T-cell (primary cell): ENCODE measurements at regions not wholly inside any gene's neighbourhood (a gene's known extent, or its start where the extent isn't known, plus 50 kb on each side); places are given as distances from the start of the nearest gene placed in this dataset.

Experiments
- ATAC-seq, 4 experiments: fragments of 200-7000 bp in 3 of 4; fragments of 150-1000 bp in 1 of 4; cut with Tn5 transposase; replicated peaks in 1 of 4; 1 replicate in 3 of 4; 2 replicates in 1 of 4; pipeline ENCODE4 v1.10.0; 2021; ENCODE audit warnings: moderate library complexity in 3 of 4, mild to moderate bottlenecking in 2 of 4, moderate number of reproducible peaks in 1 of 4
- CTCF ChIA-PET, 2 donors: fragments of 300-600 bp; sonication (Branson Sonifier 250); formaldehyde crosslinking; loops; one replicate each; lab custom pipeline; 2022; ENCODE audit warnings: antibody characterized with exemption in 2 of 2; lab: Charles Lee
- POLR2A ChIA-PET, 2 donors: fragments of 300-600 bp; sonication (Branson Sonifier 250); formaldehyde crosslinking; loops; one replicate each; lab custom pipeline; 2022; ENCODE audit warnings: antibody characterized with exemption in 2 of 2; lab: Charles Lee
- DNase-seq, 35 experiments: peaks; one replicate each; pipeline versions ENCODE4 v3.0.0 to v3.0.0-alpha.2; 2013 to 2023
- H3K27ac ChIP-seq: one replicate; pipeline ENCODE4 v1.5.1; 2013; ENCODE audit warnings: low read length
- H3K27me3 ChIP-seq, 2 experiments: replicated peaks in 1 of 2; 1 replicate in 1 of 2; 2 replicates in 1 of 2; pipeline versions ENCODE4 v1.6.1 to v1.7.0; 2013; ENCODE audit warnings: low read length in 1 of 2, mixed read lengths in 1 of 2; ENCODE audit not compliant: control insufficient read depth in 2 of 2, insufficient read depth in 2 of 2; ENCODE audit errors: extremely low read depth in 1 of 2
- H3K36me3 ChIP-seq, 2 donors: 1 replicate in 1 of 2; 2 replicates in 1 of 2; pipeline versions ENCODE4 v1.6.1 to v1.7.0; 2013; ENCODE audit warnings: low read length in 1 of 2; ENCODE audit not compliant: control insufficient read depth in 2 of 2, insufficient read depth in 1 of 2; ENCODE audit errors: extremely low read depth in 1 of 2
- H3K4me1 ChIP-seq, 2 experiments: 1 replicate in 1 of 2; 2 replicates in 1 of 2; pipeline versions ENCODE4 v1.6.1 to v1.7.0; 2013; ENCODE audit warnings: low read length in 2 of 2, mixed read lengths in 1 of 2; ENCODE audit not compliant: insufficient read depth in 2 of 2, control insufficient read depth in 1 of 2; ENCODE audit errors: extremely low read depth in 1 of 2
- H3K4me3 ChIP-seq, 2 donors: 1 replicate in 1 of 2; 2 replicates in 1 of 2; pipeline versions ENCODE4 v1.5.1 to v1.7.0; 2013; ENCODE audit warnings: mild to moderate bottlenecking in 2 of 2, low read length in 1 of 2, moderate library complexity in 1 of 2; ENCODE audit not compliant: control insufficient read depth in 1 of 2; ENCODE audit errors: extremely low read depth in 1 of 2
- H3K9me3 ChIP-seq: 2 replicates; pipeline ENCODE4 v1.7.0; 2013
- H3K27ac Mint-ChIP-seq, 2 donors: one replicate each; pipeline ENCODE4 v1.8.0; 2020 to 2021; ENCODE audit warnings: mild to moderate bottlenecking in 2 of 2, mixed read lengths in 2 of 2
- H3K27me3 Mint-ChIP-seq, 2 donors: one replicate each; pipeline ENCODE4 v1.8.0; 2021 to 2022; ENCODE audit warnings: mixed read lengths in 2 of 2
- H3K36me3 Mint-ChIP-seq: one replicate; pipeline ENCODE4 v1.8.0; 2021; ENCODE audit warnings: mixed read lengths
- H3K4me1 Mint-ChIP-seq, 3 donors: one replicate each; pipeline ENCODE4 v1.8.0; 2020 to 2022; ENCODE audit warnings: mixed read lengths in 3 of 3, mild to moderate bottlenecking in 1 of 3
- H3K4me3 Mint-ChIP-seq, 3 donors: one replicate each; pipeline ENCODE4 v1.8.0; 2020 to 2022; ENCODE audit warnings: mild to moderate bottlenecking in 3 of 3, mixed read lengths in 3 of 3, moderate library complexity in 3 of 3
- H3K9me3 Mint-ChIP-seq, 3 donors: one replicate each; pipeline ENCODE4 v1.8.0; 2020 to 2022; ENCODE audit warnings: mixed read lengths in 3 of 3
- WGBS: methylation state at CpG from one replicate; pipeline ENCODE4 v1.1.5; 2013; ENCODE audit warnings: missing lambda C conversion rate; ENCODE audit not compliant: insufficient coverage; 5-methylcytosine and 5-hydroxymethylcytosine counted together

DNA sequence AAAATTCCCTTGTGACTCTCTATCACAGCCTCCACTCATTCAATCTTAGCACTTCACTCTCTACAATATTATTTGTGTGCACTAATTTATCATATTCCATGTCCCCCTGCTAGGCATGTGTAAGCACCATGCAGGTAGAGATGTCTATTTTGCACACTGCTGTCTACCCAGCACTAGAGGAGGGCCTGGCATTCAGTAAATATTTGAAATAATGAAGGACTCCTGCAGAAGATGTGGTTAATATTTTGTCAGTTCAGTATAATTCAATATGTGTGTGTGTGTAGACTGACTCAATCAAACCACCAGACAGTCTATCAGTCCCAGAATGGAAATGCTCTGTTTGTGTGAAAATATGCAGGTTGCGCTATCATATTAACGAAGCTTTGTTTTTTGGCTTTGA, 313.6 kb upstream of the CDH6 start:
- no CpG with 5 or more reads among the region's 2 CpGs for WGBS
- H3K4me1 ChIP-seq = no peaks in the 10 kb centered on the region
- POLR2A ChIA-PET = interaction anchor here in 1 of 2 donors (0.6 kb wide), 1 partner anchor 18 kb away, joined by 3 read pairs; no protein-coding TSS in a partner anchor

DNA sequence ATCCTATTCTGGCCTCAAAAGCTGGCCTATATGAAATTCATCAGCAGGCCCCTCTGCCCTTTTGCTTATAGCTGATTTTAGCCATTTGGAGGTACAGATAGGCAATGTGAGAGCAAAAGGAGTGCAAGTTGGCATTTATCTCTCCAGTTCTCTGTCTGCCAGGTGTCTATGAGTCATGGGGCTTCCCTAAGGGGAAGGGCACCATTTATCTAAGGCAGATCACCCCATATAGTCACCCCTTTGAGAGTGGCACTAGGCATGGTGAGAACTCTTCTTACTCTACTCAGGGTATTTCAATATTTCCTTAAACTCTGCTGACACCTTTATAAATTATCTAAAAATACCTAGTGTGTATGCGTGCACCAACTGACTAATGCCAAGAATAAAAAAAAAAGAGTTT, 314.7 kb upstream of the CDH6 start:
- WGBS = no CpG with 5 or more reads among the region's 1 CpG
- H3K36me3 ChIP-seq = no peaks in the 10 kb centered on the region
- Mint-ChIP-seq H3K27me3 (no peaks in the 10 kb centered on the region), H3K4me1 (no peaks in the 10 kb centered on the region), H3K27ac (no peak overlapping the region), H3K4me3 (no peak overlapping the region), H3K9me3 (peaks cover 9 to 16% (median 10%) of the 10 kb centered on the region in 3 donors), H3K36me3 (no peaks in the 10 kb centered on the region)
- DNase-seq = no peak
- CTCF ChIA-PET = no interaction called here
- H3K4me3 ChIP-seq = no peak overlapping the region
- no peak for ATAC-seq
- no peaks in the 10 kb centered on the region for H3K27me3 ChIP-seq
- no peaks in the 10 kb centered on the region for H3K4me1 ChIP-seq
- POLR2A ChIA-PET = no interaction called here
- H3K9me3 ChIP-seq = no peaks in the 10 kb centered on the region
- no peak overlapping the region for H3K27ac ChIP-seq

More for the DNA sequence above, 313.6 kb upstream of the CDH6 start:
- Mint-ChIP-seq H3K4me1 (no peaks in the 10 kb centered on the region), H3K9me3 (peaks cover 17 to 21% (median 18%) of the 10 kb centered on the region in 3 donors), H3K27me3 (no peaks in the 10 kb centered on the region), H3K27ac (no peak overlapping the region), H3K36me3 (no peaks in the 10 kb centered on the region), H3K4me3 (no peak overlapping the region)
- CTCF ChIA-PET = no interaction called here
- H3K27me3 ChIP-seq = no peaks in the 10 kb centered on the region
- DNase-seq = no peak
- ATAC-seq = no peak
- H3K9me3 ChIP-seq = no peaks in the 10 kb centered on the region
- H3K27ac ChIP-seq = no peak overlapping the region
- no peak overlapping the region for H3K4me3 ChIP-seq
- H3K36me3 ChIP-seq = no peaks in the 10 kb centered on the region

DNA sequence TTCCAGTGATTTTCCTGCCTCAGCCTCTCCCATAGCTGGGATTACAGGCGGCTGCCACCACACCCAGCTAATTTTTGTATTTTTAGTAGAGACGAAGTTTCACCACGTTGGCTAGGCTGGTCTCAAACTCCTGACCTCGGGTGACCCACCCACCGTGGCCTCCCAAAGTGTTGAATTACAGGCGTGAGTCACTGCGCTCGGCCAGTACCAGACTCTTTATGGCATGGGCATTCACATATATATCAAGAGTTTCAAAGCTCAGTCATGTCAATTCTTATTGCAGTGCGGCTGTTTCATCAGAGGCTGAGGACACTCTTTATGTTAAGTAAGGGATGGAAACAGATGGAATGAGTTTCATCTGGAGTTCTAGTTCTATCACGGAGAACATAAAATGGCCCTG, 315.2 kb upstream of the CDH6 start:
- no peaks in the 10 kb centered on the region for H3K4me1 Mint-ChIP-seq

DNA sequence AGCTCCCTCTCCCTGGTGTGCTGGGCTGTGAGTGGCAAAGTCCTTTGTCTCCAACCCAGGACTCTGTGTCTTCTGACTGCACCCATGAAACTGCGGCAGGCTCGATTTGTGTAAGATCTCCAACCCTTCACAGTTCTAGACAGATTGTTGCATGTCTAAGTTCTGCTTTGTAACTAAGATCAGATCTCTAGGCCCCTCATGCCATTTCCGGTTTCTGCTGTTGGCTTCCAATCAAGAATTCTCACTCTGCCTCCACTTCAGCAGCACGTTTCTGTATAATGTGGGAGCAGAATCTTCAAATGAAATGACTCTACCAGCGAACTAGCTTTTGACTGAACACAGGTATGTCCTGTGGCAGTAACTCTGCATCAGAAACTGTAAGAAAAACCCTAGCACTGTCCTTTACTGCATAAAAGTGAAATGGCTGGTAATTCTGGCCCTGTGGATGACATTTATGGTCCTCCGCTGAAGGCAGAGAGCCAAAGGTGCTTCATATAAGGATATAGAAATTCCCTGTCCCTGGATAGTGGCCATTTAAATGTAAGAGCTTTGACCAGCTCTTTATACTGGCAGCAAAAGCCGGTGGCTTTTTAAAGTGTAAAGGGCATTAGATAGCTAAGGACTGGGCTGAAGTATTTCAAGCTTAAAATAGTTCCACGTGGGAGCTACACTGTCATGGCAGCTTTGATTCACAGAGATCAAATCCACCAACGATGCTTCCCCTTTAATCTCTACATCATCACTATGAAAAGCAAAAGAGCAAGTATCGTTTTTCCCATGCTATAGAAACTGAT, 319.0 kb upstream of the CDH6 start:
- no peaks in the 10 kb centered on the region for H3K36me3 Mint-ChIP-seq
- ATAC-seq = no peak

More for the DNA sequence above, 315.2 kb upstream of the CDH6 start:
- Histone ChIP-seq H3K36me3 (no peaks in the 10 kb centered on the region), H3K4me1 (no peaks in the 10 kb centered on the region), H3K27ac (no peak overlapping the region), H3K9me3 (no peaks in the 10 kb centered on the region), H3K27me3 (no peaks in the 10 kb centered on the region), H3K4me3 (no peak overlapping the region)
- peaks cover 9 to 15% (median 9%) of the 10 kb centered on the region in 3 donors for H3K9me3 Mint-ChIP-seq
- H3K27ac Mint-ChIP-seq = no peak overlapping the region
- ATAC-seq (no peak), DNase-seq (no peak)
- H3K27me3 Mint-ChIP-seq = no peaks in the 10 kb centered on the region
- H3K4me3 Mint-ChIP-seq = no peak overlapping the region
- 81% methylated on average over 4 of the region's 10 CpGs for WGBS
- CTCF ChIA-PET = no interaction called here
- POLR2A ChIA-PET = no interaction called here
- no peaks in the 10 kb centered on the region for H3K36me3 Mint-ChIP-seq

DNA sequence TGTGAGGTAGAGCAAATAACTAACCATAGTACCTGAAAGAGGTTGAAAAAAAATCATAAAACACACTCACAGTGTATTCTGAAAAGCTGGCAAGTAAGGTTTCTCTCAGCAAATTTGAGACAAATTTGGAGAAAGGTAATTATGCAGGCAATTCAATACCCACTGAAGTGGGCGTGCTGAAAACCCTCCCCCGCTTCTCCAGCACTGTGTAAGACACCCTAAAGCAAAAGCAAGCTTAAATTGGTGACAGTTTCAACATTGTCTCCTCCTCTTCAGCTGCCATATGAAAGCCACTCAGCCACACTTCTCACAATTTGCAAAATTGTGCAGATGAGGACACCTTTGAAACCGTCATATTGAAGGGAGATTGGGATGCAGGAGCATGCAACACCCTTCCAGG, 322.3 kb upstream of the CDH6 start:
- Mint-ChIP-seq H3K36me3 (no peaks in the 10 kb centered on the region), H3K4me1 (no peaks in the 10 kb centered on the region), H3K4me3 (no peak overlapping the region), H3K27ac (no peak overlapping the region), H3K27me3 (no peaks in the 10 kb centered on the region), H3K9me3 (peaks cover 5 to 13% (median 6%) of the 10 kb centered on the region in 3 donors)
- Histone ChIP-seq H3K27ac (no peak overlapping the region), H3K36me3 (no peaks in the 10 kb centered on the region), H3K4me3 (no peak overlapping the region), H3K9me3 (no peaks in the 10 kb centered on the region), H3K27me3 (no peaks in the 10 kb centered on the region), H3K4me1 (no peaks in the 10 kb centered on the region)
- 67% methylated on average over 1 of the region's 3 CpGs for WGBS
- DNase-seq = no peak
- no peak for ATAC-seq
- CTCF ChIA-PET = no interaction called here
- POLR2A ChIA-PET = no interaction called here

More for the DNA sequence above, 319.0 kb upstream of the CDH6 start:
- Histone ChIP-seq H3K36me3 (no peaks in the 10 kb centered on the region), H3K27me3 (no peaks in the 10 kb centered on the region), H3K27ac (no peak overlapping the region), H3K4me3 (no peak overlapping the region), H3K9me3 (no peaks in the 10 kb centered on the region), H3K4me1 (no peaks in the 10 kb centered on the region)
- POLR2A ChIA-PET = no interaction called here
- Mint-ChIP-seq H3K9me3 (peaks cover 10 to 19% (median 12%) of the 10 kb centered on the region in 3 donors), H3K27ac (no peak overlapping the region), H3K4me1 (no peaks in the 10 kb centered on the region), H3K4me3 (no peak overlapping the region), H3K27me3 (no peaks in the 10 kb centered on the region)
- CTCF ChIA-PET = no interaction called here
- 62% methylated on average over 4 of the region's 10 CpGs for WGBS
- DNase-seq = no peak

DNA sequence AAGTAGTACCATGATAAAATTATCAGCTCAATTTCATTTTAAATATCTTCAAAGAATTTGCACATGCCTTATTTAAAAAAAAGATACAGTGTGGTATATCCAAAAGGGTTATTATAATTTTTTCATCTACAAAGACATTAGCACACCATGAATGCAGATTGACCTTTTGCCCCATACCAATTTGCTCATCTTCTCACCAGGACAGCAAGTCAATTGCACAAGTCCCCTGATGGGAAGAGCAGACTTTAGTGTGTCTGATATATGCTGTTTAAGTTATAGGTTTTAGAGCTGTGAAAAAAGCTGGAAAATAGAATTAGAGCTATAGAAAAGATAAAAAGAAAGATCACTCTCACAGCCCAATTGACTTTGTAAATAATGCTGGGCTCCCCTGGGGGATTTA, 325.8 kb upstream of the CDH6 start:
- Histone ChIP-seq H3K27me3 (no peaks in the 10 kb centered on the region), H3K4me1 (no peaks in the 10 kb centered on the region), H3K27ac (no peak overlapping the region), H3K9me3 (no peaks in the 10 kb centered on the region), H3K36me3 (no peaks in the 10 kb centered on the region), H3K4me3 (no peak overlapping the region)
- H3K36me3 Mint-ChIP-seq = no peaks in the 10 kb centered on the region
- no peaks in the 10 kb centered on the region for H3K4me1 Mint-ChIP-seq
- no peak overlapping the region for H3K4me3 Mint-ChIP-seq
- H3K27ac Mint-ChIP-seq = no peak overlapping the region
- DNase-seq (no peak), ATAC-seq (no peak)
- H3K9me3 Mint-ChIP-seq = peaks cover 11 to 18% (median 17%) of the 10 kb centered on the region in 3 donors
- POLR2A ChIA-PET = no interaction called here
- no peaks in the 10 kb centered on the region for H3K27me3 Mint-ChIP-seq
- CTCF ChIA-PET = no interaction called here
